ENCODE measurements at regions not wholly inside any gene's neighbourhood (a gene's known extent, or its start where the extent isn't known, plus 50 kb on each side); places are given as distances from the start of the nearest gene placed in this dataset.

- POLR2A ChIA-PET = no interaction called here
- CTCF ChIA-PET = no interaction called here
- Mint-ChIP-seq H3K27ac (no peak overlapping the region), H3K9me3 (peaks cover 3% of the 10 kb centered on the region), H3K27me3 (no peaks in the 10 kb centered on the region), H3K36me3 (ENCODE audit: low read depth) (no peaks in the 10 kb centered on the region), H3K4me1 (ENCODE audit: low read depth) (no peaks in the 10 kb centered on the region), H3K4me3 (no peak overlapping the region)
- DNase-seq = no peak
- TF ChIP-seq CTCF (IDR thresholded peaks at IDR 0.05) = no peak
- intact Hi-C loops (cut with micrococcal nuclease) = no loop called here
- no peak for ATAC-seq
Observed at GRCh38 chr5:116989995-116990394, 415.4 kb upstream of the SEMA6A start.

GRCh38 chr5:116982035-116982434, 407.4 kb upstream of the SEMA6A start:
- ATAC-seq (no peak), DNase-seq (no peak)
- intact Hi-C loops (cut with micrococcal nuclease) = no loop called here
- Mint-ChIP-seq H3K27me3 (no peaks in the 10 kb centered on the region), H3K27ac (no peak overlapping the region), H3K4me1 (ENCODE audit: low read depth) (no peaks in the 10 kb centered on the region), H3K4me3 (no peak overlapping the region), H3K36me3 (ENCODE audit: low read depth) (no peaks in the 10 kb centered on the region), H3K9me3 (peaks cover 3% of the 10 kb centered on the region)
- TF ChIP-seq CTCF (IDR thresholded peaks at IDR 0.05) = no peak
- POLR2A ChIA-PET = no interaction called here
- CTCF ChIA-PET = no interaction called here

- Mint-ChIP-seq H3K9me3 (no peaks in the 10 kb centered on the region), H3K36me3 (ENCODE audit: low read depth) (no peaks in the 10 kb centered on the region), H3K4me1 (ENCODE audit: low read depth) (no peaks in the 10 kb centered on the region), H3K27ac (no peak overlapping the region), H3K27me3 (no peaks in the 10 kb centered on the region), H3K4me3 (no peak overlapping the region)
- ChIA-PET CTCF (no interaction called here), POLR2A (no interaction called here)
- intact Hi-C loops (cut with micrococcal nuclease) = no loop called here
- TF ChIP-seq CTCF (IDR thresholded peaks at IDR 0.05) = no peak
- DNase-seq (no peak), ATAC-seq (no peak)
Observed at GRCh38 chr5:116980581-116980980, 406.0 kb upstream of the SEMA6A start.

GRCh38 chr5:116976767-116977166, 402.1 kb upstream of the SEMA6A start:
- intact Hi-C loops (cut with micrococcal nuclease) = no loop called here
- Mint-ChIP-seq H3K36me3 (ENCODE audit: low read depth) (no peaks in the 10 kb centered on the region), H3K4me1 (ENCODE audit: low read depth) (no peaks in the 10 kb centered on the region), H3K9me3 (peaks cover 3% of the 10 kb centered on the region), H3K27me3 (no peaks in the 10 kb centered on the region), H3K4me3 (no peak overlapping the region), H3K27ac (no peak overlapping the region)
- ChIA-PET CTCF (no interaction called here), POLR2A (no interaction called here)
- DNase-seq (no peak), ATAC-seq (no peak)
- no peak for TF ChIP-seq CTCF (IDR thresholded peaks at IDR 0.05)

- Mint-ChIP-seq H3K27ac (no peak overlapping the region), H3K4me3 (no peak overlapping the region), H3K27me3 (no peaks in the 10 kb centered on the region), H3K4me1 (ENCODE audit: low read depth) (no peaks in the 10 kb centered on the region), H3K9me3 (peaks cover 7% of the 10 kb centered on the region), H3K36me3 (ENCODE audit: low read depth) (no peaks in the 10 kb centered on the region)
- no peak for ATAC-seq
- POLR2A ChIA-PET = no interaction called here
- intact Hi-C loops (cut with micrococcal nuclease) = no loop called here
- CTCF ChIA-PET = no interaction called here
- no peak for TF ChIP-seq CTCF (IDR thresholded peaks at IDR 0.05)
- DNase-seq = no peak
Observed at GRCh38 chr5:116971131-116971530, 396.5 kb upstream of the SEMA6A start.
